H9 (cell line): ENCODE measurements at regions not wholly inside any gene's neighbourhood (a gene's known extent, or its start where the extent isn't known, plus 50 kb on each side); places are given as distances from the start of the nearest gene placed in this dataset.

ENCODE experiments used
- DNase-seq: peaks from one replicate; pipeline ENCODE4 v3.0.0-alpha.2; 2017
- H2AFZ ChIP-seq: one replicate; pipeline ENCODE4 v1.6.1; 2013; ENCODE audit warnings: mild to moderate bottlenecking, low read length, control low read depth, moderate library complexity
- H2AK5ac ChIP-seq: 2 replicates; pipeline ENCODE4 v1.6.1; 2013; ENCODE audit warnings: low read length, control low read depth, mixed read lengths; ENCODE audit not compliant: insufficient read length
- H2BK120ac ChIP-seq: one replicate; pipeline ENCODE4 v1.6.1; 2013; ENCODE audit warnings: low read depth, mild to moderate bottlenecking, low read length, control low read depth, inconsistent platforms; ENCODE audit not compliant: poor library complexity, severe bottlenecking
- H2BK12ac ChIP-seq: 2 replicates; pipeline ENCODE4 v1.6.1; 2013; ENCODE audit warnings: low read length, control low read depth, mixed read lengths, low read depth; ENCODE audit not compliant: insufficient read length
- H2BK15ac ChIP-seq: 2 replicates; pipeline ENCODE4 v1.6.1; 2013; ENCODE audit warnings: low read depth, low read length, control low read depth
- H2BK20ac ChIP-seq: one replicate; pipeline ENCODE4 v1.6.1; 2013; ENCODE audit warnings: low read depth, mild to moderate bottlenecking, low read length, control low read depth, inconsistent platforms; ENCODE audit not compliant: poor library complexity, severe bottlenecking
- H2BK5ac ChIP-seq: 2 replicates; pipeline ENCODE4 v1.6.1; 2013; ENCODE audit warnings: low read length, control low read depth, mixed read lengths; ENCODE audit not compliant: insufficient read length
- H3K14ac ChIP-seq: 2 replicates; pipeline ENCODE4 v1.6.1; 2013; ENCODE audit warnings: low read length, control low read depth; ENCODE audit not compliant: insufficient read depth
- H3K18ac ChIP-seq: 2 replicates; pipeline ENCODE4 v1.6.1; 2013; ENCODE audit warnings: low read depth, mild to moderate bottlenecking, mixed read lengths, low read length, control low read depth; ENCODE audit not compliant: insufficient read length
- H3K23ac ChIP-seq: 2 replicates; pipeline ENCODE4 v1.6.1; 2013; ENCODE audit warnings: low read length, control low read depth, mixed read lengths, low read depth; ENCODE audit not compliant: insufficient read length
- H3K23me2 ChIP-seq: 2 replicates; pipeline ENCODE4 v1.6.1; 2013; ENCODE audit warnings: low read depth, mild to moderate bottlenecking, mixed read lengths, low read length, control low read depth; ENCODE audit not compliant: insufficient read length, poor library complexity, severe bottlenecking
- H3K27ac ChIP-seq: 2 replicates; pipeline ENCODE4 v1.5.1; 2013; ENCODE audit warnings: low read length, control low read depth, mixed read lengths, low read depth; ENCODE audit not compliant: insufficient read length
- H3K27me3 ChIP-seq: 2 replicates; pipeline ENCODE4 v1.6.1; 2013; ENCODE audit warnings: low read length, control low read depth, inconsistent platforms; ENCODE audit not compliant: insufficient read depth
- H3K4ac ChIP-seq: 2 replicates; pipeline ENCODE4 v1.6.1; 2013; ENCODE audit warnings: low read depth, mild to moderate bottlenecking, control low read depth, inconsistent platforms, low read length, moderate library complexity
- H3K4me1 ChIP-seq: 2 replicates; pipeline ENCODE4 v1.6.1; 2013; ENCODE audit warnings: low read length, control low read depth, inconsistent platforms; ENCODE audit not compliant: insufficient read depth
- H3K4me2 ChIP-seq: 2 replicates; pipeline ENCODE4 v1.6.1; 2013; ENCODE audit warnings: low read length, control low read depth, mixed read lengths; ENCODE audit not compliant: insufficient read length, insufficient read depth
- H3K56ac ChIP-seq: 2 replicates; pipeline ENCODE4 v1.6.1; 2013; ENCODE audit warnings: low read depth, mild to moderate bottlenecking, mixed read lengths, low read length, control low read depth; ENCODE audit not compliant: insufficient read length
- H3K79me1 ChIP-seq: 2 replicates; pipeline ENCODE4 v1.6.1; 2013; ENCODE audit warnings: low read depth, mild to moderate bottlenecking, moderate library complexity, low read length, control low read depth, inconsistent platforms; ENCODE audit not compliant: insufficient read depth, poor library complexity, severe bottlenecking
- H3K79me2 ChIP-seq: 2 replicates; pipeline ENCODE4 v1.6.1; 2013; ENCODE audit warnings: low read length, control low read depth, inconsistent platforms; ENCODE audit not compliant: insufficient read depth
- H3K9ac ChIP-seq: 2 replicates; pipeline ENCODE4 v1.6.1; 2013; ENCODE audit warnings: low read length, control low read depth, mixed read lengths; ENCODE audit not compliant: insufficient read length; ENCODE audit errors: extremely low read depth
- H3K9me3 ChIP-seq: one replicate; pipeline ENCODE4 v1.6.1; 2013; ENCODE audit warnings: low read depth, low read length, inconsistent platforms; ENCODE audit not compliant: control insufficient read depth
- H3T11ph ChIP-seq: one replicate; pipeline ENCODE4 v1.6.1; 2013; ENCODE audit warnings: mild to moderate bottlenecking, low read length, control low read depth, inconsistent platforms
- H4K20me1 ChIP-seq: one replicate; pipeline ENCODE4 v1.6.1; 2013; ENCODE audit not compliant: control insufficient read depth, insufficient read length, insufficient read depth
- H4K5ac ChIP-seq: 2 replicates; pipeline ENCODE4 v1.6.1; 2013; ENCODE audit warnings: low read depth, mild to moderate bottlenecking, mixed read lengths, low read length, control low read depth; ENCODE audit not compliant: insufficient read length
- H4K8ac ChIP-seq: replicated peaks from 2 replicates; pipeline ENCODE4 v1.6.1; 2013; ENCODE audit warnings: low read length, control low read depth, mixed read lengths, low read depth; ENCODE audit not compliant: insufficient read length
- H4K91ac ChIP-seq: 2 replicates; pipeline ENCODE4 v1.6.1; 2013; ENCODE audit warnings: low read depth, mild to moderate bottlenecking, moderate library complexity, mixed read lengths, low read length, control low read depth; ENCODE audit not compliant: insufficient read length
- H3K27ac Mint-ChIP-seq, 3 experiments: 2 replicates in 2 of 3; 3 replicates in 1 of 3; pipeline ENCODE4 v1.8.0; 2020 to 2021; ENCODE audit warnings: mixed read lengths in 3 of 3, mild to moderate bottlenecking in 1 of 3, moderate library complexity in 1 of 3
- H3K27me3 Mint-ChIP-seq: 2 replicates; pipeline ENCODE4 v1.8.0; 2021; ENCODE audit warnings: low read depth, mild to moderate bottlenecking, moderate library complexity, mixed read lengths
- H3K36me3 Mint-ChIP-seq, 3 experiments: 2 replicates in 2 of 3; 3 replicates in 1 of 3; pipeline ENCODE4 v1.8.0; 2020 to 2021; ENCODE audit warnings: low read depth in 3 of 3, mixed read lengths in 3 of 3; ENCODE audit not compliant: insufficient read depth in 1 of 3
- H3K4me1 Mint-ChIP-seq, 2 experiments: 2 replicates each; pipeline ENCODE4 v1.8.0; 2020; ENCODE audit warnings: mixed read lengths in 2 of 2
- H3K4me3 Mint-ChIP-seq, 2 experiments: 2 replicates in 1 of 2; 3 replicates in 1 of 2; pipeline ENCODE4 v1.8.0; 2020 to 2021; ENCODE audit warnings: mild to moderate bottlenecking in 2 of 2, mixed read lengths in 2 of 2, moderate library complexity in 1 of 2
- H3K9me3 Mint-ChIP-seq, 2 experiments: 2 replicates in 1 of 2; 3 replicates in 1 of 2; pipeline ENCODE4 v1.8.0; 2020; ENCODE audit warnings: mild to moderate bottlenecking in 2 of 2, mixed read lengths in 2 of 2, moderate library complexity in 1 of 2
- CTCF ChIP-seq: fragments of 200-600 bp; sonication (generic); conservative IDR thresholded peaks from 3 replicates; pipeline ENCODE4 v1.8.0; 2021; ENCODE audit warnings: antibody characterized with exemption, mild to moderate bottlenecking
- WGBS: extraction: QIAGEN DNeasy Blood & Tissue Kit; methylation state at CpG from one replicate; pipeline ENCODE4 v1.1.7; 2013; ENCODE audit warnings: missing lambda C conversion rate, low lambda C conversion rate, mixed read lengths; ENCODE audit not compliant: insufficient read length; ENCODE audit errors: extremely low coverage; 5-methylcytosine and 5-hydroxymethylcytosine counted together

- Histone ChIP-seq H2AK5ac (no peak overlapping the region), H2BK5ac (no peak overlapping the region), H4K5ac (no peak overlapping the region), H2BK15ac (no peak overlapping the region), H3K18ac (no peak overlapping the region), H3K23ac (no peak overlapping the region), H2BK12ac (no peak overlapping the region), H2BK20ac (no peak overlapping the region), H3K4me1 (peaks cover 3% of the 10 kb centered on the region; the same call in 1 of the 2 replicates), H3K4me2 (no peak overlapping the region), H3K79me2 (no peaks in the 10 kb centered on the region), H3K79me1 (no peaks in the 10 kb centered on the region), H3K4ac (no peak overlapping the region), H4K8ac (no peak overlapping the region), H3K27ac (no peak overlapping the region), H3T11ph (no peak overlapping the region), H3K14ac (no peak overlapping the region), H2AFZ (no peak overlapping the region), H3K9me3 (no peaks in the 10 kb centered on the region), H2BK120ac (no peak overlapping the region), H3K56ac (no peak overlapping the region), H3K27me3 (no peaks in the 10 kb centered on the region), H3K9ac (no peak overlapping the region), H4K20me1 (no peaks in the 10 kb centered on the region), H3K23me2 (no peaks in the 10 kb centered on the region), H4K91ac (no peak overlapping the region)
- WGBS, result no CpG with 5 or more reads among the region's 1 CpG
- no peak overlapping the region for H3K27ac Mint-ChIP-seq
- H3K4me1 Mint-ChIP-seq, result peaks cover 28 to 40% of the 10 kb centered on the region in 2 experiments
- H3K27me3 Mint-ChIP-seq, result no peaks in the 10 kb centered on the region
- no peak overlapping the region for H3K4me3 Mint-ChIP-seq
- H3K36me3 Mint-ChIP-seq, result peaks cover 0 to 3% (median 0%) of the 10 kb centered on the region in 3 experiments; a peak in 2 of 7 replicates
- H3K9me3 Mint-ChIP-seq, result no peaks in the 10 kb centered on the region
- DNase-seq, result no peak
- TF ChIP-seq CTCF, result no peak
Measured at GRCh38 chr1:58011978-58012377, 534.5 kb downstream of the OMA1 start.
